ENCODE measurements at regions not wholly inside any gene's neighbourhood (a gene's known extent, or its start where the extent isn't known, plus 50 kb on each side); places are given as distances from the start of the nearest gene placed in this dataset.

DNA sequence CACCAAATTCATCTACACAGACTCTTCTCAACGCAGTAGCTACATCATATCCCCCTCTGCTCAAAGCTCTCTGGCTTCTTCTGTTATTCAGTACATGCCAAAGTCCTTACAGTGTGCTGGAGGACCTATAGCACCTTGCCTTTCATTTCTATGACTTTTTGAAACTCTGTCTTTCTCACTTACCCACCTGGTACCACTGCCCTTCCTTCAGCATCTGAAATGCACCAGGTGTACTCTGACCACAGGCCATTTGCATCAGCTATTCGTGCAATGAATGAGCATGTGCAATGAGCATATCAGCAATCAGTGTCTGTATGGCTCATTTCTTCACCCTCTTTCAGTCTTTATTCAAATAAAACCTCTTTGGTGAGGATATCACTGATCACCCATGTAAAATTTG, 399.9 kb downstream of the RAB28 start:
- Mint-ChIP-seq H3K27ac (no peak overlapping the region), H3K4me3 (no peak overlapping the region), H3K9me3 (peaks cover 20 to 33% of the 10 kb centered on the region in 2 donors), H3K4me1 (ENCODE audit: low read depth in 2 of 2) (no peaks in the 10 kb centered on the region), H3K27me3 (no peaks in the 10 kb centered on the region), H3K36me3 (ENCODE audit: insufficient read depth) (no peaks in the 10 kb centered on the region)
- DNase-seq (no peak), ATAC-seq (replicated peaks) (no peak)

GRCh38 chr4:13081830-13082229, 402.3 kb downstream of the RAB28 start:
- no peak overlapping the region for H3K27ac Mint-ChIP-seq
- no peaks in the 10 kb centered on the region for H3K4me1 Mint-ChIP-seq (ENCODE audit: low read depth in 2 of 2)
- no peak overlapping the region for H3K4me3 Mint-ChIP-seq
- no peaks in the 10 kb centered on the region for H3K36me3 Mint-ChIP-seq (ENCODE audit: insufficient read depth)
- ATAC-seq (replicated peaks), result no peak
- no peaks in the 10 kb centered on the region for H3K27me3 Mint-ChIP-seq
- peaks cover 16 to 31% of the 10 kb centered on the region in 2 donors for H3K9me3 Mint-ChIP-seq
- no peak for DNase-seq

- Mint-ChIP-seq H3K4me3 (no peak overlapping the region), H3K36me3 (ENCODE audit: insufficient read depth) (no peaks in the 10 kb centered on the region), H3K27me3 (no peaks in the 10 kb centered on the region), H3K9me3 (peaks cover 7 to 23% of the 10 kb centered on the region in 2 donors), H3K27ac (no peak overlapping the region), H3K4me1 (ENCODE audit: low read depth in 2 of 2) (no peaks in the 10 kb centered on the region)
- no peak for DNase-seq
- no peak for ATAC-seq (replicated peaks)
Measured at GRCh38 chr4:13067077-13067476, 417.1 kb downstream of the RAB28 start.

DNA sequence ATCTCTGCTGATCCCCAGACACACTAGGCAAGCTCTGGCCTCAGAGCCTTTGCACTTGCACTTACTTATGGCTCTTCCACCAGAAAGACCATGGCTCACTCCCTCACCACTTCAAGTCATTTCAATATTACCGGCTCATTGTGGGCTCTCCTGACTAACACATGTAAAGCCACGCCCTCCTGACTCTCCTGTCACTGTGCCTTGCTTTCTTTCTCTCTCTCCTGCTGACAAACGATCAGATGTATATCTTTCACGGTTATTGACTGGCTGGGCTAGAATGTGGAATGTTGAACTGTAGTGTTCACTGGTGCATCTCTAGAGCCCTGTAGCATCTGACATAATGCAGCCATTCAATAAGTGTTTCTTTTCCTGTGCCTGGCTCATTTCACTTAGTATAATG, 425.1 kb downstream of the RAB28 start:
- ATAC-seq (replicated peaks) (no peak), DNase-seq (no peak)
- H3K9me3 Mint-ChIP-seq, result peaks cover 6 to 7% of the 10 kb centered on the region in 2 donors
- H3K4me1 Mint-ChIP-seq (ENCODE audit: low read depth in 2 of 2), result no peaks in the 10 kb centered on the region
- H3K27me3 Mint-ChIP-seq, result no peaks in the 10 kb centered on the region
- H3K36me3 Mint-ChIP-seq (ENCODE audit: insufficient read depth), result no peaks in the 10 kb centered on the region
- no peak overlapping the region for H3K27ac Mint-ChIP-seq
- no peak overlapping the region for H3K4me3 Mint-ChIP-seq

- Mint-ChIP-seq H3K27ac (no peak overlapping the region), H3K9me3 (peaks cover 7 to 10% of the 10 kb centered on the region in 2 donors), H3K27me3 (no peaks in the 10 kb centered on the region), H3K4me1 (ENCODE audit: low read depth in 2 of 2) (no peaks in the 10 kb centered on the region), H3K36me3 (ENCODE audit: insufficient read depth) (no peaks in the 10 kb centered on the region), H3K4me3 (no peak overlapping the region)
- DNase-seq (no peak), ATAC-seq (replicated peaks) (no peak)
Measured at GRCh38 chr4:13056630-13057189, 427.4 kb downstream of the RAB28 start.

DNA sequence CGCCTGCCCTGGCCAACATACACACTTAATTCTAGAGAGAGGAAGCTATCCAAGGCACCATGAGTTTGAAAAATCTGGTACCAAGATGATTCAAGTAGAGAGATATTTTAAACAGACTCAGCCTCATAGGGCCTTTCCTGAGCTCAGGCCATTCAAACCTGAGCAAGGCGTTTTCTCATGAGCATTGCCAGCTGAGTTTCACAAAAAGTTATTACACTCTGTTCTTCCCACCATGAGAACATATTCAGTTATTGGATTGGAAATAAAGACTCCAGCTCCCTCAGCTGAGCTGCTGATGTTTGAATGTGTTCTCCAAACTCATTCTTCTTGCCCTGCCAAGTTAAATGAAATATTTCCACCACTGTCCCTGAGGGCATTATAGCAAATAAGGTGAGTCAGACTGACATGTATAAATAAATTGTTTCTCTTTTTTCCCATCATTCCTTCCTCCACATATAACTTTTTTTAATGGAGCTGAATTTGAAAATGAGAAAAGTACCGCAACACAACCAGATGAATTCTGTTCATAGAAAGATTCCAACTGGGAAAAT, 429.6 kb downstream of the RAB28 start:
- no peaks in the 10 kb centered on the region for H3K36me3 Mint-ChIP-seq (ENCODE audit: insufficient read depth)
- H3K4me1 Mint-ChIP-seq (ENCODE audit: low read depth in 2 of 2), result no peaks in the 10 kb centered on the region

DNA sequence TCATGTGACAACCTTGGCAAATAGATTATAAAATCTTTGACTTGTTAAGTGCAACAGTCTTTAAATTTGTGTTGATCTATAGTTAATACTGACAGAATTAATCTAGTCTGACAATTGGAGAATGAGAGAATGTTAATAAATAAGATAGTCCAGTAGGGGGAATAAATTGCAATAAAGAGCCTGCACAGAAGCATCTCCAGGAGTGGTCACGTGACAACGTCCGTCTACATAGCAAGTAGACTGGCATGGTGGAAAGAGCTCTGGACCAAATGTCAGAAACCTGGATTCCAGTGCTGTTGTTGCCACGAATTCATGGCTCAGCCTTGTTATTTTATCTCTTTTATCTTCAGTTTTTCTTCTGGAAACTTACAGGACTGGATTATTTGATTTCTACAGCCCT, 436.5 kb downstream of the RAB28 start:
- H3K4me3 Mint-ChIP-seq, result no peak overlapping the region
- no peaks in the 10 kb centered on the region for H3K4me1 Mint-ChIP-seq (ENCODE audit: low read depth in 2 of 2)
- DNase-seq, result no peak
- ATAC-seq (replicated peaks), result no peak
- peaks cover 0 to 17% of the 10 kb centered on the region in 2 donors for H3K9me3 Mint-ChIP-seq
- no peak overlapping the region for H3K27ac Mint-ChIP-seq
- no peaks in the 10 kb centered on the region for H3K36me3 Mint-ChIP-seq (ENCODE audit: insufficient read depth)
- H3K27me3 Mint-ChIP-seq, result no peaks in the 10 kb centered on the region

More for the DNA sequence above, 429.6 kb downstream of the RAB28 start:
- Mint-ChIP-seq H3K4me3 (no peak overlapping the region), H3K27ac (no peak overlapping the region), H3K27me3 (no peaks in the 10 kb centered on the region), H3K9me3 (peaks cover 7 to 12% of the 10 kb centered on the region in 2 donors)
- DNase-seq (no peak), ATAC-seq (replicated peaks) (no peak)

DNA sequence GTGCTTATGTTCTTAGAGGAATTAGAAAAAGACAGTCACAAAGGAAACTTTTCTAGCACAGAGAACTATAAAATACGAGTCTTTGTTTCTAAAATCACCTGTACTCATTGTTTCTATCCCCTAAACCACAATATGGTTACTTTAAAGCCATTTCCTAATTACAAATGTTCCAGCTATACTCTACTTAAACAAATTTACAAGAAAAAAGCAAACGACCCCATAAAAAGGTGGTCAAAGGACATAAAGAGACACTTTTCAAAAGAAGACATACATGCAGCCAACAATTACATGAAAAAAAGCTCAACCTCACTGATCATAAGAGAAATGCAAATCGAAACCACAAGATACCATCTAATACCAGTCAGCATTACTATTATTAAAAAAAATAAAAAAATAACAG, 447.3 kb downstream of the RAB28 start:
- Mint-ChIP-seq H3K27ac (no peak overlapping the region), H3K27me3 (no peaks in the 10 kb centered on the region), H3K4me3 (no peak overlapping the region), H3K36me3 (ENCODE audit: insufficient read depth) (no peaks in the 10 kb centered on the region), H3K4me1 (ENCODE audit: low read depth in 2 of 2) (no peaks in the 10 kb centered on the region), H3K9me3 (peaks cover 8 to 22% of the 10 kb centered on the region in 2 donors)
- no peak for ATAC-seq (replicated peaks)
- no peak for DNase-seq

- Mint-ChIP-seq H3K36me3 (ENCODE audit: insufficient read depth) (no peaks in the 10 kb centered on the region), H3K4me1 (ENCODE audit: low read depth in 2 of 2) (no peaks in the 10 kb centered on the region), H3K9me3 (peaks cover 10 to 16% of the 10 kb centered on the region in 2 donors), H3K27ac (no peak overlapping the region), H3K4me3 (no peak overlapping the region), H3K27me3 (no peaks in the 10 kb centered on the region)
- ATAC-seq (replicated peaks) (no peak), DNase-seq (no peak)
Measured at GRCh38 chr4:13032936-13033335, 451.2 kb downstream of the RAB28 start.

DNA sequence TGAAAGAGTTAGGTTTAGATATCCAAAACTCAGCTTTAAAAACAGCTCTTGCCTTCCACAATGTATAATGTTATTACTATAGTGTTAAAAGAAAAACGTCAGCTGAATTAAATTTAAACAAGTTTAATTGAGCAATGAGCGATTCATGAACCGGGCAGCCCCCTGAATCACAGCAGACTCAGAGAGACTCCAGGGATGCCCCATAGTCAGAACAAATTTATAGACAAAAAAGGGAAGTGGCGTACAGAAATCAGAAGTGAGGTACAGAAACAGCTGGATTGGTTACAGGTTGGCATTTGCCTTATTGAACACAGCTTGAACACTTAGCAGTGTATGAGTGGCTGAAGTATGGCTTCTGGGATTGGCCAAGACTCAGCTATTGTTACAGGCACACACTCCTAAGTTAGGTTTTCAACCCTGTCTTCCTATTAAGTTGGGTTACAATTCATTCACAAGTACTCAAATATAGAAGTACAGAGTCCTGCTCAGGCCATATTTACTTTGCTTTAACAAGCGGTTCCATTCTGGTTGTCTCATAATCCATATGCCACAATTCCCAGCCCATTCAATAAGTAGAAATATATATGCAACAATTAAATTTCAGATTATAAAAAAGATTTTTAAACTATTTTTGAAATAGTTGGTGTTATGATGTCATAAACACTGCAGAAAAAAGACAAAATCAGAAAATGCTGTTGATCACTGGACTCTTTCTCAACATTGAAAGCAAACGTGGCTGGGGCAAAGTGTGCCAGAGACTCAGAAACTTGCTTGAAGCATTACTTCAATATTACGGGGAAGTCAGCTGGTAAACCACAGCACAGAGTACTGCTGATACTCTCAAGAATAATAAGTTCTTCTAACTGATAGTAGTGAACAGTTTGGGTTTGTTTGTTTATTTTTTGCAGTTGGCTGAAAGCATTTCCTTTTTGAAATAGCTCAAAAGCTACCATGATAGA, 459.7 kb downstream of the RAB28 start:
- no peaks in the 10 kb centered on the region for H3K4me1 Mint-ChIP-seq (ENCODE audit: low read depth in 2 of 2)
- no peak overlapping the region for H3K27ac Mint-ChIP-seq
- peaks cover 6 to 8% of the 10 kb centered on the region in 2 donors for H3K9me3 Mint-ChIP-seq
- H3K36me3 Mint-ChIP-seq (ENCODE audit: insufficient read depth), result no peaks in the 10 kb centered on the region
- ATAC-seq (replicated peaks) (no peak), DNase-seq (no peak)
- no peaks in the 10 kb centered on the region for H3K27me3 Mint-ChIP-seq
- no peak overlapping the region for H3K4me3 Mint-ChIP-seq

DNA sequence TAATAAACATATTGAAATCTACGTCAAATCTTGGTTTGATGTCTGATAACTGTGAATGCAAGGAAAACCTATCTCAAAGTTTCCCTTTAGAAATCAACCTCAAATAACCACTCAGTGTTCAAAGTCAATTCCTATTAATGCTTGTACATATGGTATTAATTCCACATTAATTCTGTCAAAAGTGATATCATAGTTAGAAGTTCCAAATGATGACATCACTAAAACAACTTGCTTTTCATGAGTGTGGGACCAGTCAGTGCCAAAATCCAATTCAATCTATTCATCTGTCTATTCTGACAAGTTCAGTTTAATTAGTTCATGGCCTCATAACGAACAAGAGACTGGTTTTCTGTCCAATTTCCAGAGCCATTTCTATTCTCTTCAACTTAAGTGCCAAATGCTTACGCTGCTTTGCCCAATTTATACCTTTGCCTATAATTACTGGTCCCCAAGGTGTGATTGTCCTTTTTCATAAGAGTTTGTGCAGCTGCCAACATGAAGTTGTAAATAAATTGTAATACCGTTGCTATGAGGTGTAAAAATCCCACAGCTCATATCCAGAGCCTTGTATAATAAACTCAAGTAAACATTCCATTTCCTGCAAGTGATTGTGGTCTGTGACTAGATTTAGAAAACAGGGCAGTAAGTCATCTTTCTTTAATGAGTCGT, 476.2 kb downstream of the RAB28 start:
- Mint-ChIP-seq H3K4me3 (no peak overlapping the region), H3K36me3 (ENCODE audit: insufficient read depth) (no peaks in the 10 kb centered on the region), H3K9me3 (peaks cover 0 to 6% of the 10 kb centered on the region in 2 donors), H3K27me3 (no peaks in the 10 kb centered on the region), H3K27ac (no peak overlapping the region), H3K4me1 (ENCODE audit: low read depth in 2 of 2) (no peaks in the 10 kb centered on the region)
- no peak for DNase-seq
- ATAC-seq (replicated peaks), result no peak

DNA sequence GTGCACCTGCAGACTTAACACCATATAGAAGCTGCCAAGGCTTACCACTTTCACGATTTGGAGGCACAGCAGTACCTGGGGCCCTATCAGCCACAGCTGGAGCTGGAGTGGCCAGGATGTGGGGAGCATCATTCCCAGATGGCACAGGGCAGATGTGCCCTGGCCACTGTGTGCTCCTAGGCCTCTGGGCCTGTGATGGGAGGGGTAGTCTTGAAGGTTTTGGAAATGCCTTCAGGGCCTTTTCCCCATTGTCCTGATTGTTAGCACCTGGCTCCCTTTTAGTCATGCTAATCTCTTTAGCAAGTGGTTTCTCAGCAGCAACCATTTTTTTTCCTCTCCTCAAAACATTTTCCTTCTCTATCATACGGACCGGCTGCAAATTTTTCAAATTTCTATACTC, 490.2 kb downstream of the RAB28 start:
- ATAC-seq (replicated peaks), result no peak

DNA sequence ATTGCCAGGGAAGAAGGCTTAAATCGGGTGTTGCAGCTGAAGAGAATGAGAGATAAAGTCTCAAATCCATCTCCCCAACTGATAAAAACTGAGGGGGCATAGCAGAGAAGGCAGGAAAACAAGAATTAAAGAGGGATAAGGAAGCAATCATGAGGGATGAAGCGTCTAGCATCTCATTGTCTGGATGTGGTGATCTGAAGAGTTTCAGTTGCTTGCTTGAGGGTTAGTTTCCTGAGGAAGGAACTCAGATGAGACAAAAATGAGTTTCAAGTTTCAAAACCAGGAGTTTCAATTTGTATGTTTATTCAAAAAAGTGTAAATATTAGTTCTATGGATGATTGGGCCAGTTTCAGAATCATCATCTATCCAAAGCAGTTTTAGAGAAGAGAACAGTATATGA, 496.9 kb downstream of the RAB28 start:
- no peaks in the 10 kb centered on the region for H3K36me3 Mint-ChIP-seq (ENCODE audit: insufficient read depth)
- no peaks in the 10 kb centered on the region for H3K27me3 Mint-ChIP-seq
- no peak overlapping the region for H3K4me3 Mint-ChIP-seq
- peaks cover 16 to 21% of the 10 kb centered on the region in 2 donors for H3K9me3 Mint-ChIP-seq
- DNase-seq, result no peak
- H3K4me1 Mint-ChIP-seq (ENCODE audit: low read depth in 2 of 2), result no peaks in the 10 kb centered on the region
- no peak overlapping the region for H3K27ac Mint-ChIP-seq
- ATAC-seq (replicated peaks), result no peak

More for the DNA sequence above, 490.2 kb downstream of the RAB28 start:
- Mint-ChIP-seq H3K27ac (no peak overlapping the region), H3K4me3 (no peak overlapping the region), H3K9me3 (peaks cover 9 to 19% of the 10 kb centered on the region in 2 donors), H3K27me3 (no peaks in the 10 kb centered on the region), H3K4me1 (ENCODE audit: low read depth in 2 of 2) (no peaks in the 10 kb centered on the region), H3K36me3 (ENCODE audit: insufficient read depth) (no peaks in the 10 kb centered on the region)
- DNase-seq, result no peak
